Lower leg skin (tissue), 4 donors: ENCODE measurements at regions not wholly inside any gene's neighbourhood (a gene's known extent, or its start where the extent isn't known, plus 50 kb on each side); places are given as distances from the start of the nearest gene placed in this dataset.

ENCODE experiments used
- DNase-seq, 2 donors: peaks; one replicate each; pipeline ENCODE4 v3.0.0-alpha.2; 2019; ENCODE audit warnings: low spot score in 2 of 2
- H3K4me3 ChIP-seq: fragments of 200-600 bp; sonication (generic); 2 replicates; pipeline ENCODE4 v1.5.1; 2017; ENCODE audit warnings: mild to moderate bottlenecking, low read depth; ENCODE audit not compliant: poor library complexity, severe bottlenecking
- CTCF ChIP-seq, 3 donors: fragments of 450-650 bp; IDR thresholded peaks; one replicate each; pipeline ENCODE4 v1.5.1; 2016; ENCODE audit warnings: antibody characterized with exemption in 3 of 3, mild to moderate bottlenecking in 3 of 3, moderate library complexity in 2 of 3
- POLR2A ChIP-seq, 2 donors: fragments of 450-650 bp; IDR thresholded peaks; one replicate each; pipeline ENCODE4 v1.6.1; 2016 to 2017; ENCODE audit warnings: antibody characterized with exemption in 2 of 2, mild to moderate bottlenecking in 1 of 2, moderate library complexity in 1 of 2
- WGBS, 2 donors: methylation state at CpG; one replicate each; pipeline ENCODE4 v1.1.5; 2018; 5-methylcytosine and 5-hydroxymethylcytosine counted together
- intact Hi-C: fragments of 100-400 bp; cut with DNase I; formaldehyde crosslinking; loops from one replicate; pipeline ENCODE4 v1.15.0; 2023; ENCODE audit warnings: low total_unique reads

GRCh38 chr22:44650806-44651205 lies 51.2 kb upstream of the PRR5 start:
- H3K4me3 ChIP-seq = no peak overlapping the region
- DNase-seq = no peak
- 87 to 88% methylated on average over 2 of the region's 2 CpGs for WGBS, 2 donors
- intact Hi-C loops = no loop called here
- TF ChIP-seq POLR2A (IDR thresholded peaks at IDR 0.05) (no peak), CTCF (IDR thresholded peaks at IDR 0.05) (no peak)

- peak; percentile 87 to 95 for DNase-seq
- TF ChIP-seq CTCF (IDR thresholded peaks at IDR 0.05) (no peak), POLR2A (IDR thresholded peaks at IDR 0.05) (no peak)
- intact Hi-C loops = no loop called here
- H3K4me3 ChIP-seq = no peak overlapping the region
- WGBS, 2 donors = 28 to 29% methylated on average over 20 of the region's 20 CpGs
These were observed 53.0 kb upstream of the PRR5 start for GRCh38 chr22:44648821-44649565.

- H3K4me3 ChIP-seq = no peak overlapping the region
- intact Hi-C loops = no loop called here
- 62 to 69% methylated on average over 12 of the region's 12 CpGs for WGBS, 2 donors
- peak; percentile 69 to 93 for DNase-seq
- TF ChIP-seq CTCF (IDR thresholded peaks at IDR 0.05) (no peak), POLR2A (IDR thresholded peaks at IDR 0.05) (no peak)
These were observed 53.8 kb upstream of the PRR5 start for GRCh38 chr22:44648085-44648820.

GRCh38 chr22:44647141-44647540 lies 54.9 kb upstream of the PRR5 start:
- DNase-seq = no peak
- 90 to 97% methylated on average over 7 of the region's 7 CpGs for WGBS, 2 donors
- TF ChIP-seq CTCF (IDR thresholded peaks at IDR 0.05) = no peak
- TF ChIP-seq POLR2A (IDR thresholded peaks at IDR 0.05) = no peak
- intact Hi-C loops = no loop called here
- no peak overlapping the region for H3K4me3 ChIP-seq

- TF ChIP-seq POLR2A (IDR thresholded peaks at IDR 0.05) (no peak), CTCF (IDR thresholded peaks at IDR 0.05) (no peak)
- H3K4me3 ChIP-seq = no peak overlapping the region
- no peak for DNase-seq
- 46 to 62% methylated on average over 6 of the region's 6 CpGs for WGBS, 2 donors
- intact Hi-C loops = no loop called here
These were observed 55.3 kb upstream of the PRR5 start for GRCh38 chr22:44646668-44647067.
